ENCODE measurements at regions not wholly inside any gene's neighbourhood (a gene's known extent, or its start where the extent isn't known, plus 50 kb on each side); places are given as distances from the start of the nearest gene placed in this dataset.

DNA sequence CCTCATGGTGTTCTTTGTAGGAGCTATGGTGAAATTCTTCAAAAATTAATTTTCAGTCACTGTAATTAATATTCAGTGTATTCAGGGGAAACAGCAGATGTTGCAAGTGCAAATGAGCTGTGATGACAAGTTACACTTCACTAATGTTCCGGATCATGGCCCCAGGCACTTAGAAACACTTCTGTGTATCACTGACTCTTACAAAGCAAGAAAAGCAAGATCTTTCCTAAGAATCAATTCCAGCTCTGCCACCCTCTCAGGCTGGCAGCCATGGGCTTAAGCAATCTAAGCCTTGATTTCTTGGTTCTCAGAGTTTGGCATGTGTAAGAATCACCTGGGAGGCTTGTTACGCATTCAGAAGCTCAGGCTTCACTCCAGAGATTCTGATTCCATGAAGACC lies 78.0 kb downstream of the MARCHF4 start:
- TF ChIP-seq CTCF (IDR thresholded peaks at IDR 0.05) = no peak
- TF ChIP-seq TP53 (CRISPR knock-in tag; IDR thresholded peaks at IDR 0.05) = no peak
- TF ChIP-seq USF1 (CRISPR knock-in tag; IDR thresholded peaks at IDR 0.05) = no peak
- TF ChIP-seq MLX (CRISPR knock-in tag; IDR thresholded peaks at IDR 0.05) = no peak
- TF ChIP-seq NFE2L1 (CRISPR knock-in tag; IDR thresholded peaks at IDR 0.05) = no peak
- no peak for TF ChIP-seq MAX (CRISPR knock-in tag; IDR thresholded peaks at IDR 0.05)
